Activated CD8-positive, alpha-beta memory T cell treated with anti-CD3 and anti-CD28 coated beads, Interleukin-2, amount 10 ng/mL, durations not matched to agents 7 days and 5 days (primary cell): ENCODE measurements at regions not wholly inside any gene's neighbourhood (a gene's known extent, or its start where the extent isn't known, plus 50 kb on each side); places are given as distances from the start of the nearest gene placed in this dataset.
"Not testable (repeated sequence)": the region's sequence is repeated elsewhere in the genome, so short reads cannot be mapped to it uniquely, and the experiment has no call there.

Experiments used
- ATAC-seq: fragments of 150-1000 bp; cut with Tn5 transposase; one replicate; pipeline ENCODE4 v1.10.0; 2021; ENCODE audit warnings: moderate library complexity
- CTCF ChIA-PET: fragments of 350-600 bp; sonication (Branson Sonifier 250); formaldehyde crosslinking; loops from one replicate; lab custom pipeline; 2021; ENCODE audit warnings: antibody characterized with exemption; lab: Charles Lee
- DNase-seq: peaks from one replicate; pipeline ENCODE4 v3.0.0-alpha.2; 2020
- H3K27ac Mint-ChIP-seq: one replicate; pipeline ENCODE4 v1.8.0; 2021; ENCODE audit warnings: mild to moderate bottlenecking, mixed read lengths
- H3K27me3 Mint-ChIP-seq: one replicate; pipeline ENCODE4 v1.8.0; 2021; ENCODE audit warnings: mixed read lengths
- H3K36me3 Mint-ChIP-seq: one replicate; pipeline ENCODE4 v1.8.0; 2021; ENCODE audit warnings: mild to moderate bottlenecking, mixed read lengths
- H3K4me1 Mint-ChIP-seq: one replicate; pipeline ENCODE4 v1.8.0; 2021; ENCODE audit warnings: mixed read lengths
- H3K4me3 Mint-ChIP-seq: one replicate; pipeline ENCODE4 v1.8.0; 2021; ENCODE audit warnings: mild to moderate bottlenecking, moderate library complexity, mixed read lengths
- H3K9me3 Mint-ChIP-seq: one replicate; pipeline ENCODE4 v1.8.0; 2022; ENCODE audit warnings: low read depth, mixed read lengths

DNA sequence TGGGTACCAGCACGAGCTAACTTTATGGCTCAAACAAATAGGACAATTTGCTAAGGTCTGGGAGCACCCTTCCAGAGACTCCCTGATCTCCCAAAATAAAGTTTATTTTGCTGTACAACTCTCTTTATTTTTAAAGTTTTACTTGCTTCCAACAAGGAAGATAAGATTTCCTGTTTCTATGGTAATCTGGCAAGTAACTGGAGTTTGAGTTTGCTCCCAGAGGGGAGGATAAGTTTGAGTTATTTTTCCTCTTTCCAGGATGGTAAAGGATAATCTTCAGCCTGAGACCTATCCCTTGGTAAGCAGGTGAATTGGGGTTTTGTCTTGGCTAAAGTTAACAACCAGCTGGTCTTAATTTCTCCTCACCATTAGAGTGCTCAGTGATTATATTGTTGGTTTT is 1019.4 kb upstream of the ALCAM start:
- CTCF ChIA-PET = no interaction called here
- Mint-ChIP-seq H3K4me1 (no peaks in the 10 kb centered on the region), H3K36me3 (no peaks in the 10 kb centered on the region), H3K9me3 (no peaks in the 10 kb centered on the region), H3K4me3 (no peak overlapping the region), H3K27me3 (no peaks in the 10 kb centered on the region), H3K27ac (no peak overlapping the region)
- DNase-seq (no peak), ATAC-seq (no peak)

DNA sequence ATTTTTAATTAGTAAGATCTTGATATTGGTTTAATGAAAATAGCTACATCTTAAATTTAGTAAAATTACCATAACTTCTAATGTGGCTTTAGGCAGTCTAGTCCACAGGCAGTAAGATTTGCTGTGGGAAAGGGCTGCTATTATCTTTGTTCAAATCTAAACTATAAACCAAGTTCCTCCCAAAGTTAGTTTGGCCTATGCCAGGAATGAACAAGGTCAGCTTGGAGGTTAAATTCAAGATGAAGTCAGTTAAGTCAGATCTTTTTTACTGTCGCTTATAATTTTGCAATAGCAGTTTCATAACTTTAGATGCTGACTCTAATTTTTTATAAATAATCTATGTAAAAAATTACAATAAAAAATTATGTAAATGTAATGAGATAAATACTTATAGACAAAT is 1016.9 kb upstream of the ALCAM start:
- Mint-ChIP-seq H3K4me1 (no peaks in the 10 kb centered on the region), H3K9me3 (no peaks in the 10 kb centered on the region), H3K4me3 (no peak overlapping the region), H3K36me3 (no peaks in the 10 kb centered on the region), H3K27ac (no peak overlapping the region), H3K27me3 (no peaks in the 10 kb centered on the region)
- DNase-seq (no peak), ATAC-seq (no peak)
- CTCF ChIA-PET = no interaction called here

DNA sequence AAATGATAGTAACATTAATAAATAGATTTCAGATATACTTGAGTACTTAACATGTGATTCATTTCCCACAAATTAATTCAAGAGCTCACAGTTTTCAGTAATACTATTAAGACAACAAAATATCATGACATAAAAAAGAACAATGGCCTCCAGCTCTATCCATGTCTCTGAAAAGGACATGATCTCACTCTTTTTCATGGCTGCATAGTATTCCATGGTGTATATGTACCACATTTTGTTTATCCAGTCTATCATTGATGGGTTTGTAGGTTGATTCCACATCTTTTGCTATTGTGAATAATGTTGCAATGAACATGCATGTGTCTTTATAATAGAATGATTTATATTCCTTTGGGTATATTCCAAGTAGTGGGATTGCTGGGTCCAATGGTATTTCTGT is 1012.8 kb upstream of the ALCAM start:
- ATAC-seq = no peak

DNA sequence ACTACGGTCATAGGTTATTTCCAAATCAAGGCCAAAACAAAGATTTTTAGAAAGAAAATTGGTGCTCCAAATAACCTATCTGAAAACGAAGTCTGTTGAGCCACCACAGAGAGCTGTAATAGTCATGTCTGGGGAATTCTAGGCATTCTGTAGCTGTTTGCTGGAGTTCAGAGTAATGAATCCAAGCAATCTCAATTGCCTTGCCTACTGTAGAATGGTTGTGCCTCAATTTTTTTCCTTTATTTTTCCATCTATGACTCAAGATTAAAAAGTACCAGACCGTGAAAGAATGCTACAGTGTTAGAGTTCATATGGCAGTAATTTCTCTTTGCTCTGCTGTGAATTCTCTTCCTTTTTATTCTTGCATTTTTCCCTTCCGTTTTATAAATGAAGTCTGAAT is 1007.2 kb upstream of the ALCAM start:
- H3K27me3 Mint-ChIP-seq = no peaks in the 10 kb centered on the region
- no peak for ATAC-seq

More for the DNA sequence above, 1012.8 kb upstream of the ALCAM start:
- H3K4me1 Mint-ChIP-seq = no peaks in the 10 kb centered on the region
- no peaks in the 10 kb centered on the region for H3K27me3 Mint-ChIP-seq
- H3K4me3 Mint-ChIP-seq = no peak overlapping the region
- no peak for DNase-seq
- no peaks in the 10 kb centered on the region for H3K9me3 Mint-ChIP-seq
- no peaks in the 10 kb centered on the region for H3K36me3 Mint-ChIP-seq
- H3K27ac Mint-ChIP-seq = no peak overlapping the region
- CTCF ChIA-PET = no interaction called here

DNA sequence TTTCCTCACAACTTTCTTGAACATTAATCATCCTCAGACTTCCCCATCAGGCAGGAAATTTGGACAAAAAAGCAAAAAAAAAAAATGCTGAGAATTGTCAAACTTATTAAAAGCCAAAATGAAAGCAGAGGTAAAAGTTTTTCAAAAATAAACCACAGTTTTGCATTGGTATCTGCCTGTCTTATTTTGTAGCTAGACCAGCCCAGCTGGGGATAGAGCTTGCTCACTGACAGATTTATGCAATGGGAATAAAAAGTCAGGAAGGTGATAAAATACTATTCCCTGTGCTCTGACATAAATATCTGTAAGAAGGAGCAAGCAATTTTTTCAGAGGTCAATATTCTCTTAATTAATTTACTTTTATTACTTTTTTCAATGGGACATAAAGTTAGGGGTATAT is 1006.7 kb upstream of the ALCAM start:
- H3K9me3 Mint-ChIP-seq = no peaks in the 10 kb centered on the region
- no peak overlapping the region for H3K27ac Mint-ChIP-seq
- DNase-seq (no peak), ATAC-seq (no peak)
- H3K27me3 Mint-ChIP-seq = no peaks in the 10 kb centered on the region
- no peaks in the 10 kb centered on the region for H3K4me1 Mint-ChIP-seq
- H3K4me3 Mint-ChIP-seq = no peak overlapping the region
- CTCF ChIA-PET = no interaction called here
- H3K36me3 Mint-ChIP-seq = no peaks in the 10 kb centered on the region

More for the DNA sequence above, 1007.2 kb upstream of the ALCAM start:
- no peak for DNase-seq
- Mint-ChIP-seq H3K4me1 (no peaks in the 10 kb centered on the region), H3K36me3 (no peaks in the 10 kb centered on the region), H3K4me3 (no peak overlapping the region), H3K9me3 (no peaks in the 10 kb centered on the region), H3K27ac (no peak overlapping the region)
- CTCF ChIA-PET = no interaction called here

DNA sequence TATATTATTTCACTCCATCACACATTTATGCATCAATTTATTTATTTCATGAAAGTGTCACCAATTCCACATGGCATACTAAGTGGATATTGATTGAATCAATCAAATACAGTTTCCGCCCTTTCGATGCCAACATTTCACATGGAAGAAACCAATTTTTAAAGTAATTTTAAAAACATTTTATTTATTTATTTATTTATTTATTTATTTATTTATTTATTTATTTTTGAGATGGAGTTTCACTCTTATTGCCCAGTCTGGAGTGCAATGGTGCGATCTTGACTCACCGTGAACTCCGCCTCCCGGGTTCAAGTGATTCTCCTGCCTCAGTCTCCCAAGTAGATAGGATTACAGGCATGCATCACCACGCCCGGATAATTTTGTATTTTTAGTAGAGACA is 1005.0 kb upstream of the ALCAM start:
- H3K9me3 Mint-ChIP-seq, H3K4me3 Mint-ChIP-seq, H3K4me1 Mint-ChIP-seq, H3K27ac Mint-ChIP-seq, H3K36me3 Mint-ChIP-seq, DNase-seq, ATAC-seq, CTCF ChIA-PET, H3K27me3 Mint-ChIP-seq: not testable (repeated sequence)

DNA sequence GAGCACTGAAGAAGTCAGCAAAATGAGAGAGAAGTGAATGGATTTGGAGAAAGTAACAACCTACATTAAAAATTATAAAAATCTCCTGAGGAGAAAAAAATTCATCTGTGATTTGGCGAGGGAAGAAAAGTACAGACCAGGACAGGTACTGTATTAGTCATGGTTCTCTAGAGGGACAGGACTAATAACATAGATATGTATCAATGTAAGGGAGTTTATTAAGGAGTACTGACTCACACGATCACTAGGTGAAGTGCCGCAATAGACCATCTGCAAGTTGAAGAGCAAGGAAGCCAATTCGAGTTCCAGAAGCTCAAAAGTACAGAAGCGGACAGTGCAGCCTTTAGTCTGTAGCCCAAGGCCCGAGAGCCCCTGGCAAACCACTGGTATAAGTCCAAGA is 1004.4 kb upstream of the ALCAM start:
- ATAC-seq (no peak), DNase-seq (no peak)
- H3K9me3 Mint-ChIP-seq = no peaks in the 10 kb centered on the region
- H3K27ac Mint-ChIP-seq = no peak overlapping the region
- no peaks in the 10 kb centered on the region for H3K27me3 Mint-ChIP-seq
- no peaks in the 10 kb centered on the region for H3K36me3 Mint-ChIP-seq
- no peak overlapping the region for H3K4me3 Mint-ChIP-seq
- no peaks in the 10 kb centered on the region for H3K4me1 Mint-ChIP-seq
- CTCF ChIA-PET = no interaction called here

DNA sequence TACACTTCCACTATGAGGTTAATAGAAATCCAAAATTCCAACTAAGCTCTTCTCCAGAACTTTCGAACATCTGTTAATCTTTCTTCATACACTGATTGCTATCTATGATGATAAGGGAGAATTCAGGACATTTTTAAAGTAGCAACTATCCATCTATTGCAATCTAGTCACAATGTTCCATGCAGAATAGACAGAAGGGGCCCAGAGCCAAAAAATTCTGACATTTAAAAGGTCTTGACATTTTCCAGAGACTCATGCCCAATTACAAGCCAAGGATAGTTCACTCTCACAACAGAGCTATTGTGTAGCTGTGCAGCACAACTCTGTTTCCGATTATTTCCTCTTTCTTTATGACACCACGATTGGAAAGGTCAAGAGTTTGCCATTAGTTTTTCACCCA is 999.7 kb upstream of the ALCAM start:
- DNase-seq = no peak
- Mint-ChIP-seq H3K27ac (no peak overlapping the region), H3K27me3 (no peaks in the 10 kb centered on the region), H3K4me1 (no peaks in the 10 kb centered on the region), H3K4me3 (no peak overlapping the region), H3K36me3 (no peaks in the 10 kb centered on the region), H3K9me3 (peaks cover 1% of the 10 kb centered on the region)
- CTCF ChIA-PET = no interaction called here
- no peak for ATAC-seq

DNA sequence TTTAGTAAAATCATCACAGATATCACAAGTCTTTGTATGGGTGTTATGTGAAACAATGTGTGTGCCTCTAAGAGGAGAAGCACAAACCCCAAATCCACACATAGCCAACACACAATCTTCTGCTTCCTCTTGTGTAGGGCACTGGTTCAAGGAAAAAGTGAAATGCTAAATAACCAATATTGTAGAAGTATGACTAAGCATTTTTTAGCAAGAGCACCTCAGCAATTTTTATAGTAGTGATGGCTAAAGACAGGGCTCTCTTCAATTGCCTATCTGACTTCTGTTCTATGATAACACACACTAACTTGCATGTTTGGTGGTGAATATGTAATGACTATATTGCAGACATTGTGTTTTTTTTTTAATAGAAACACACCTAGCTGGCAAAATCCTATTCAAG is 997.9 kb upstream of the ALCAM start:
- ATAC-seq = no peak
- H3K27ac Mint-ChIP-seq = no peak overlapping the region
- no peaks in the 10 kb centered on the region for H3K4me1 Mint-ChIP-seq
- peaks cover 3% of the 10 kb centered on the region for H3K9me3 Mint-ChIP-seq
- CTCF ChIA-PET = no interaction called here
- H3K27me3 Mint-ChIP-seq = no peaks in the 10 kb centered on the region
- no peak for DNase-seq
- H3K4me3 Mint-ChIP-seq = no peak overlapping the region
- no peaks in the 10 kb centered on the region for H3K36me3 Mint-ChIP-seq

DNA sequence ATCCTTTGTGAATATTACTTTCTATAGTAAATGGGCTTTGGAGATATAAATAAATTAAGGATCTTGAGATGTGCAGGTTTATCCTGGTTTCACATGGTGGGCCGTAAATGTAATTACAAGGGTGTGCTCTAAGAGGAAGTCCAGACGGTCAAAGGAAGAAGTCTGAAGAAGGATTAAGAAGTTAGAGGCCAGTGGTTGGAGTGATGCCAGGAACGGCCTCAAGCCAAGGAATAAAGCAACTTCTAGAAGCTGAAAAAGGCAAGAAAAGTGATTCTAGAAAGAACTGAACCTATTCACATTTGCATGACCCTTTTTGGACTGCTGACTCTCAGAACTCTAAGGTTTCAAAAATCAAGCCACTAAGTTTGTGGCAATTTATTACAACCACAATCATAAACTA is 981.3 kb upstream of the ALCAM start:
- Mint-ChIP-seq H3K27me3 (no peaks in the 10 kb centered on the region), H3K4me1 (no peaks in the 10 kb centered on the region), H3K27ac (no peak overlapping the region), H3K9me3 (no peaks in the 10 kb centered on the region), H3K36me3 (no peaks in the 10 kb centered on the region), H3K4me3 (no peak overlapping the region)
- ATAC-seq (no peak), DNase-seq (no peak)
- CTCF ChIA-PET = no interaction called here

DNA sequence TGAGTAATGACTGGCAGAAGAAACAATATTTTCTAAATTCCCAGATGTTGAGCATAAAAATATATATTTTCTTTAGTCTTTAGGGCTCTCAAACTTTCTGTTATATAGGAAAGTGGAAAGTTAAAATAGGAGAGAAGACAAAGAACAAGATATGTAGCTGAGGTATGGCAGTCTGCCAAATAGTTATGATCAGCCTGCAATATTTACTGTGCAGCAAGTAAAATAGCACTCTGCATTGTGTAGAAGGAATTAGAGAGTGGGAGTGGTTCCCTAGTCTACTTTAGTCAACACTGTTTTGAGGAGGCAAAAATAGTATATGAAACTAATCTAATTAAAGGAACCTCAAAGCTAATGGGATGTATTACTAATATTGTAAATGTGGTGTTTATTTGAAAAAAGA is 978.1 kb upstream of the ALCAM start:
- no peaks in the 10 kb centered on the region for H3K27me3 Mint-ChIP-seq
- H3K9me3 Mint-ChIP-seq = no peaks in the 10 kb centered on the region
- no peak overlapping the region for H3K27ac Mint-ChIP-seq
- H3K4me3 Mint-ChIP-seq = no peak overlapping the region
- DNase-seq (no peak), ATAC-seq (no peak)
- CTCF ChIA-PET = no interaction called here
- H3K4me1 Mint-ChIP-seq = no peaks in the 10 kb centered on the region
- H3K36me3 Mint-ChIP-seq = no peaks in the 10 kb centered on the region

DNA sequence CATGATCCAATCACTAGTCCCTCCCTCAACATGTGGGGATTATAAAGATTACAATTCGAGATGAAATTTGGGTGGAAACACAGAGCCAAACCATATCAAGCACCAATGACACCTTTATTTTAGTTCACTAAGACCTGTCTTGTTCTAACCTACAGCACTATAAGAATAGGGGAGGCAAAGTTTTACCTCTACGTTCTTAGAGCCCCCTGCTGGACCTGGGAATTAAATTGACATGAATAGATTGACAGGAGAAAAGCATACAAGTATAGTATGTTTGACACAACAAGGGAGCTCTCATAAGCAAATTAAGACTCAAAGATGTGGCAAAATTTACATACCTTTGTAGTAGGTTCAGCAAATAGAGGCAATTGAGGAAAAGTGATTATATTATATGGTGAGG is 974.4 kb upstream of the ALCAM start:
- ATAC-seq (no peak), DNase-seq (no peak)
- no peak overlapping the region for H3K4me3 Mint-ChIP-seq
- no peaks in the 10 kb centered on the region for H3K4me1 Mint-ChIP-seq
- no peak overlapping the region for H3K27ac Mint-ChIP-seq
- no peaks in the 10 kb centered on the region for H3K27me3 Mint-ChIP-seq
- CTCF ChIA-PET = no interaction called here
- H3K36me3 Mint-ChIP-seq = no peaks in the 10 kb centered on the region
- H3K9me3 Mint-ChIP-seq = no peaks in the 10 kb centered on the region

DNA sequence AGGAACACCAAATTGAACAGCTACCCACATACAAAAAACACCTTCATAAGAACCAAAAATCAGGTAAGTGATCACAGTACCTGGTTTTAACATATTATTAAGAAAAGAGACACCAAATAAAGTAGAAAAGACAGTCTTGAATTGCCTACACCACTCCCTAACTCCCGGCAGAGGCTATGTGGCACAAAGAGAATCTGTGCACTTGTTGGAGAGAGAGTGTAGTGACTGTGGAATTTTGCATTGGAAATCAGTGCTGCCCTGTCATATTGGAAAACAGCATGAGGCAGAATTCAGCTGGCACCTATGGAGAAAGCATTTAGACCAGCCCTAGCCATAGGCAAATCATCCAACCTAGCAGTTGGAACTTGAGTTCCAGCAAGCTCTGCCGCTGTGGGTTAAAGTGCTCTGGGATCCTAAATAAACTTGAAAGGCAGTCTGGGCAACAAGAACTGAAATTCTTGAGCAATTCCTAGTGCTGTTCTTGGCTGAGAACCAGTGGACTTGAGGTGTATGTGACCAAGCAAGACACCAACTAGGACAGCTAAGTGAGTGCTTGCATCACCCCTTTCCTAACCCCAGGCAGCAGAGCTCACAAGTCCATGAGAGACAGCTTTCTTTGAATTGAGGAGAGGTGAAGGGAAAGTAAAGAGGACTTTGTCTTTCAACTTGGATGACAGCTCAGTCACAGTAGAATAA is 969.6 kb upstream of the ALCAM start:
- no peaks in the 10 kb centered on the region for H3K36me3 Mint-ChIP-seq
- no peak for ATAC-seq
- H3K4me3 Mint-ChIP-seq = no peak overlapping the region
- no peak for DNase-seq
- CTCF ChIA-PET = interaction anchor here (0.8 kb wide), 1 partner anchor 143 kb away, joined by 3 read pairs; no protein-coding TSS in a partner anchor
- no peaks in the 10 kb centered on the region for H3K4me1 Mint-ChIP-seq
- no peaks in the 10 kb centered on the region for H3K27me3 Mint-ChIP-seq
- H3K27ac Mint-ChIP-seq = no peak overlapping the region
- H3K9me3 Mint-ChIP-seq = peaks cover 2% of the 10 kb centered on the region

DNA sequence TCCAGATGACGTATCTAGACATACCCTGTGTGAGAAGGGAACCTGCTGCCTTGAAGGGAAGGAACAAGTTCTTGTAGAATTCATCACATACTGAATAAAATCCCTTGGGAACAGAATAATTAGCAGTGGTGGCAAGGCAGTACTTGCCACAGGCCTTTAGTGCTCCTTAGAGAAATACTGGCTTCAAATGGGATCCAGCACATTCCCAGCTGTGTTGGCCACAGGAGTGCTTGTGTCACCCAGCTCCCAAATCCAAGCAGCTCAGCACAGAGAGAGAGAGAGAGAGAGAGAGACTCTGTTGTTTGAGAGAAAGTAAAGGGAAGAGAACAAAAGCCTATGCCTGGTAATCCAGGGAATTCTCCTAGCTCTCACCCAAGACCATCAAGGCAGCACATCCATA is 969.0 kb upstream of the ALCAM start:
- CTCF ChIA-PET = interaction anchor here (0.8 kb wide), 1 partner anchor 144 kb away, joined by 3 read pairs; no protein-coding TSS in a partner anchor
- DNase-seq (no peak), ATAC-seq (no peak)
- Mint-ChIP-seq H3K27ac (no peak overlapping the region), H3K9me3 (peaks cover 2% of the 10 kb centered on the region), H3K27me3 (no peaks in the 10 kb centered on the region), H3K36me3 (no peaks in the 10 kb centered on the region), H3K4me3 (no peak overlapping the region), H3K4me1 (no peaks in the 10 kb centered on the region)

DNA sequence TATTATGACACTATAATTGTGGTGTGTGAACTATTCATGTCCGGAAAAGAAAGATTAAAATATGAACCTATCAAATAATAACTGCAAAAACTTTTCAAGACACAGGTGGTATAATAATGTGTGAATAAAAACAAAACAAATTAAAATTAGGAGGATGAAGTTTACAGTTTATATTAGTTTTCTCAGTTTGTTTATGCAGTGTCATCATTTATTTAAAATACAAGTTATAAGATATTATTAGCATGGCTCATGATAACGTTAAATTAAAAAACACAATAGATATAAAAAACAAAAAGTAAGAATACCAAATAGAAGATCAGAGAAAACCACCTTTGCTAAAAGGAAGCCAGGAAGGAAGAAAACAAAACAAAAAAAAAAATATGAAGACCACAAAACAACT is 963.8 kb upstream of the ALCAM start:
- Mint-ChIP-seq H3K9me3 (peaks cover 2% of the 10 kb centered on the region), H3K4me1 (no peaks in the 10 kb centered on the region), H3K27me3 (no peaks in the 10 kb centered on the region), H3K36me3 (no peaks in the 10 kb centered on the region), H3K4me3 (no peak overlapping the region), H3K27ac (no peak overlapping the region)
- no peak for ATAC-seq
- CTCF ChIA-PET = no interaction called here
- no peak for DNase-seq
